Right renal pelvis (tissue), 4 donors: ENCODE measurements at regions not wholly inside any gene's neighbourhood (a gene's known extent, or its start where the extent isn't known, plus 50 kb on each side); places are given as distances from the start of the nearest gene placed in this dataset.
"Not testable (repeated sequence)": the region's sequence is repeated elsewhere in the genome, so short reads cannot be mapped to it uniquely, and the experiment has no call there.

Experiments used
- DNase-seq, 4 donors: peaks; one replicate each; pipeline ENCODE4 v3.0.0-alpha.2; 2013; ENCODE audit warnings: low read depth in 4 of 4, low spot score in 3 of 4, missing footprints in 1 of 4

GRCh38 chr9:6160579-6160978 lies 55.0 kb upstream of the IL33 start:
- no peak for DNase-seq

GRCh38 chr9:6153425-6153824 lies 62.2 kb upstream of the IL33 start:
- no peak for DNase-seq

GRCh38 chr9:6152788-6153187 lies 62.8 kb upstream of the IL33 start:
- DNase-seq = no peak

- no peak for DNase-seq
These were observed 65.1 kb upstream of the IL33 start for GRCh38 chr9:6150483-6150882.

GRCh38 chr9:6149315-6149714 lies 66.3 kb upstream of the IL33 start:
- no peak for DNase-seq

- no peak for DNase-seq
These were observed 67.8 kb upstream of the IL33 start for GRCh38 chr9:6147846-6148245.

GRCh38 chr9:6144947-6145346 lies 70.7 kb upstream of the IL33 start:
- DNase-seq = no peak

GRCh38 chr9:6142799-6143454 lies 72.7 kb upstream of the IL33 start:
- no peak for DNase-seq

- DNase-seq = not testable (repeated sequence)
These were observed 79.8 kb upstream of the IL33 start for GRCh38 chr9:6135780-6136179.

GRCh38 chr9:6134661-6135180 lies 80.9 kb upstream of the IL33 start:
- no peak for DNase-seq

- no peak for DNase-seq
These were observed 82.1 kb upstream of the IL33 start for GRCh38 chr9:6133346-6134063.

GRCh38 chr9:6132650-6133049 lies 83.0 kb upstream of the IL33 start:
- no peak for DNase-seq

GRCh38 chr9:6128030-6128429 lies 87.6 kb upstream of the IL33 start:
- no peak for DNase-seq

GRCh38 chr9:6126377-6126776 lies 89.2 kb upstream of the IL33 start:
- DNase-seq = no peak

- DNase-seq = no peak
These were observed 92.2 kb upstream of the IL33 start for GRCh38 chr9:6123416-6123815.

GRCh38 chr9:6121707-6122106 lies 93.9 kb upstream of the IL33 start:
- DNase-seq = no peak

GRCh38 chr9:6114424-6114823 lies 99.0 kb upstream of the RANBP6 start:
- DNase-seq = no peak

- DNase-seq = no peak
These were observed 98.4 kb upstream of the RANBP6 start for GRCh38 chr9:6113819-6114218.

- DNase-seq = no peak
These were observed 97.9 kb upstream of the RANBP6 start for GRCh38 chr9:6113312-6113711.

- DNase-seq = no peak
These were observed 94.6 kb upstream of the RANBP6 start for GRCh38 chr9:6109986-6110385.

- no peak for DNase-seq
These were observed 94.1 kb upstream of the RANBP6 start for GRCh38 chr9:6109571-6109970.

GRCh38 chr9:6106711-6107339 lies 91.4 kb upstream of the RANBP6 start:
- DNase-seq = peak in 2 of 4 donors; percentile 9 to 12
